GM18502 (cell line): ENCODE measurements at regions not wholly inside any gene's neighbourhood (a gene's known extent, or its start where the extent isn't known, plus 50 kb on each side); places are given as distances from the start of the nearest gene placed in this dataset.

Experiments
- ATAC-seq: cut with Tn5 transposase; IDR thresholded peaks from one replicate; pipeline ENCODE4 v1.9.1; 2021; ENCODE audit warnings: mild to moderate bottlenecking; ENCODE audit not compliant: unreplicated experiment, poor library complexity

- ATAC-seq = no peak
Observed at GRCh38 chr4:62930884-62931283, 1478.4 kb downstream of the TECRL start.

- ATAC-seq = no peak
Observed at GRCh38 chr4:62928483-62928882, 1480.8 kb downstream of the TECRL start.

GRCh38 chr4:62927574-62927973 lies 1481.7 kb downstream of the TECRL start:
- ATAC-seq = no peak

- no peak for ATAC-seq
Observed at GRCh38 chr4:62923783-62924182, 1485.5 kb downstream of the TECRL start.

- ATAC-seq = no peak
Observed at GRCh38 chr4:62917649-62918048, 1491.6 kb downstream of the TECRL start.

GRCh38 chr4:62914758-62915157 lies 1494.5 kb downstream of the TECRL start:
- ATAC-seq = no peak

- ATAC-seq = no peak
Observed at GRCh38 chr4:62913065-62913464, 1496.2 kb downstream of the TECRL start.

GRCh38 chr4:62912531-62912930 lies 1496.7 kb downstream of the TECRL start:
- no peak for ATAC-seq

GRCh38 chr4:62909238-62909637 lies 1500.0 kb downstream of the TECRL start:
- ATAC-seq = no peak

GRCh38 chr4:62901101-62901500 lies 1508.1 kb downstream of the TECRL start:
- no peak for ATAC-seq

- ATAC-seq = no peak
Observed at GRCh38 chr4:62899646-62900364, 1509.4 kb downstream of the TECRL start.

GRCh38 chr4:62898115-62898514 lies 1511.1 kb downstream of the TECRL start:
- ATAC-seq = no peak

- ATAC-seq = no peak
Observed at GRCh38 chr4:62896721-62897120, 1512.5 kb downstream of the TECRL start.

- no peak for ATAC-seq
Observed at GRCh38 chr4:62881901-62882300, 1527.3 kb downstream of the TECRL start.

GRCh38 chr4:62881210-62881609 lies 1528.0 kb downstream of the TECRL start:
- ATAC-seq = no peak

GRCh38 chr4:62872856-62873255 lies 1536.4 kb downstream of the TECRL start:
- no peak for ATAC-seq

- ATAC-seq = no peak
Observed at GRCh38 chr4:62871078-62871477, 1538.2 kb downstream of the TECRL start.

GRCh38 chr4:62870451-62870850 lies 1538.8 kb downstream of the TECRL start:
- no peak for ATAC-seq

GRCh38 chr4:62865261-62865660 lies 1544.0 kb downstream of the TECRL start:
- ATAC-seq = no peak

GRCh38 chr4:62849696-62850095 lies 1559.6 kb downstream of the TECRL start:
- no peak for ATAC-seq

GRCh38 chr4:62835631-62836030 lies 1573.6 kb downstream of the TECRL start:
- ATAC-seq = no peak

- ATAC-seq = no peak
Observed at GRCh38 chr4:62822306-62822705, 1586.9 kb downstream of the TECRL start.

- no peak for ATAC-seq
Observed at GRCh38 chr4:62816566-62816965, 1592.7 kb downstream of the TECRL start.
